Stimulated activated CD4-positive, alpha-beta T cell treated with anti-CD3 and anti-CD28 coated beads, TNF-alpha, amount 100 ng/mL, for 1 hour (primary cell): ENCODE measurements at regions not wholly inside any gene's neighbourhood (a gene's known extent, or its start where the extent isn't known, plus 50 kb on each side); places are given as distances from the start of the nearest gene placed in this dataset.
"Not testable (repeated sequence)": the region's sequence is repeated elsewhere in the genome, so short reads cannot be mapped to it uniquely, and the experiment has no call there.

Experiments used
- DNase-seq, 3 donors: peaks; one replicate each; pipeline ENCODE4 v3.0.0-alpha.2; 2020; ENCODE audit warnings: low read depth in 3 of 3, low spot score in 1 of 3

GRCh38 chr5:101783241-101784013 is 512.7 kb downstream of the SLCO4C1 start:
- no peak for DNase-seq

DNA sequence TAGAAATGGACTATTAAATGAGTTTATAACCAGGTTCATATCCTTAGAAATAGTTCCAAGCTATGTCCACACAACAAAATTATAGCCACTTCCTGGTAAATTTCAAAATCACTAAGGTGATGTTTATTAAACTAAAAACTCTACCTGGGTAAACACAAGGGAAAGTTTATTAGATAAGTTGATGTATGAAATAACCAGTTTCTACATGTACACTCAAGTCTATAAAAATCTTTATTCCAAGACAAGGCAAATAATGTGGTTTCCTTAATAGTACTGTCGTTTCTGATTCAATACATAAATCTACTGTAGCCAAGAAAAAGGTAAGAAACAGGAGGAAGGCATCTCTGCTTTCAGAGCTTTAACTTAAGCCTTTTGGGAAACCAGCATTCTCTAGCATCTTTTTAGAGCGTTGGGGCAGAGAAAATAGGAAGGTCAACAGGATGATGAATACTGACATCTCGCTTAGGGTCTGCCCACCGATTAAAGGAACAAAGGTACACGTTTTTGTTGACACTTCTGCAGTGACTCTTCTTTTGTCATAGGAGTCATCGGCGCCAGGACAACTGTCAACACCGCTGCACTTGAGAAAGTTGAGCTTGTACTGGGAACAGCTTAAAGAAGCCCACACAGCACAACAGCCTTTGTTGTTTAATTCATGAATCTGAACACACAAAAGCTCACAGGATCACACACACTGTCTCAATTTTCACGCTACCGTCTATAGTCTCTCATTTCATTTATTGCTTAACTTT is 513.6 kb downstream of the SLCO4C1 start:
- DNase-seq, result no peak

- no peak for DNase-seq
Observed at GRCh38 chr5:101751105-101751504, 545.0 kb downstream of the SLCO4C1 start.

DNA sequence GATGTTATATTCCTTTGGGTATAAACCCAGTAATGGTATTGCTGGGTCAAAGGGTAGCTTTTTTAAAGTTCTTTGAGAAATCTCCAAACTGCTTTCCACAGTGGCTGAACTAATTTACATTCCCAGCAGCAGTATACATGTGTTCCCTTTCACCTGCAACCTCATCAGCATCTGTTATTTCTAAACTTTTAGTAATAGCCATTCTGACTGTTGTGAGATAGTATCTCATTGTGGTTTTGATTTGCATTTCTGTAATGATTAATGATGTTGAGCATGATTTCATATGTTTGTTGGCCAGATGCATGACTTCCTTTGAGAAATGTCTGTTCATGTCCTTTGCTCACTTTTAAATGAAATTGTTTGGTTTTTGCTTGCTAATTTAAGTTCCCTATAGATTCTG is 553.1 kb downstream of the SLCO4C1 start:
- DNase-seq, result not testable (repeated sequence)

DNA sequence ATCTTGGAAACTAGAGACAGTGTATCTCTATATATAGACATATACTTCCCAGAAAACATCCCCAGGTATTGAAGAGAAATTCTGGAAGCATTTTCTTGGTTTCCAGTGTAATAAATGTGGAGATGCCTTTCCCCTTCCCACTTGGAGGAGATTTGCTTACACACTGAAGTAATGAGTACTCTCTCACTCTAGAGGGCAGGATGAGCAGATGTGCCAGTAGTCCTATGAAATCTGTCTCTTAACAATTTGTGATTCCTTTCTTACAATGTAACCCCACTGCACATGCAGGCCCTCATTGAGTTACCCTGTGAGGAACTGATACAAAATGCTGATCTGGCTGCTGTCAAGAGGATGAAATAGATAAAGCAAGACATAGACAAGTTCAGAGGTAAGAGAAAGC is 567.2 kb downstream of the SLCO4C1 start:
- DNase-seq, result no peak

DNA sequence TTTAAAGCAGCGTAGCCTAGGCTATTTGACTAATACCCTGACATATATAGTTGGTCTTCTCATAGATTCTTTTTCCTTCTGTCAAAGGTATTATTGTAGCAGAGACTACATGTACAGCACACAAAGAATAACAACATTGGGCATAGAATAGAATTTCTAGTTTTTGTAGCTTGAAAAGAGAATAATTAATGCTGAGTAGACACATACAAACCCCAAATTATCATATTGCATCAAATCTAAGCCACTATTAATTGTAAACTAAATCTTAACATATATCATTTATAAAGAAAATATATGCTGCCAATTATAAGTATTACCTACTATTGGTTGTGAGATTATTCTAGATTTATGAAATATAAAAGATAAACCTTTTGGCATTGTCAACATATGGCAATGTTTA is 574.5 kb downstream of the SLCO4C1 start:
- no peak for DNase-seq

DNA sequence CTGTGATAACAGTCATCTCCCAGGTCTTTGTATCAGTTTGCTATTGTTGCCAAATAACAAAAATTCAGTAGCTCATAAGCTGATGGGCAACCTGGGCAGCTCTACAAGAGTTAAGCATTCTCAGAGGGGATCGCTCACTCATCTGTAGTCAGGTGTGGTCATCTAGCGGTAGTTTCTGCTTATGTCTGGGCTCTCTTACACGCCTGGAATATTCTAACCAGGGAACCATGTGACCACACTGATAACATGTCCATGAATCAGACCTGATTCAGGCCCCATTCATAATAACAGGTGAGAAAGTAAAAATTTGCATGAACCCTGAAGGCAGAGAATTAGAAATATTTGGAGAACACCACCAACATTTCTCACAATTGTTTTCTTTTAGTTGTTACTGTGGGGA is 576.1 kb downstream of the SLCO4C1 start:
- no peak for DNase-seq

DNA sequence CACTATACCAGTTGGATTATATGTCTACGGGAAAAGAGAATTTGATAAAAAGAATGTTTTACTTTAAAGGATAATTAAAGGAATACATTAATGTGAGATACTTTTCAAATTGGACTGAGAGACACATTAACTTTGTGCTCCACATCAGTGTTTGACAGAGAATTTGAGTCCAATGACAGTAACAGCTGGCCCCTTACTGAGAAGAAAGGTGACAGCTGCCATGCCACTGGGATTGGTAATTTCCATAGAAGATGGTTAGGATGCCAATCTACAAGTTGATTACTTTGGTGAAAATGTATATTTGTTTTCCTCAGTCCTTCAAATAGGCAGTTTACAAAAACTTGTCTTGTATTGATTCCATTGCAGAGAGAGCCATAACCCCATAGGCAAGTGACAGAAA is 578.4 kb downstream of the SLCO4C1 start:
- no peak for DNase-seq

DNA sequence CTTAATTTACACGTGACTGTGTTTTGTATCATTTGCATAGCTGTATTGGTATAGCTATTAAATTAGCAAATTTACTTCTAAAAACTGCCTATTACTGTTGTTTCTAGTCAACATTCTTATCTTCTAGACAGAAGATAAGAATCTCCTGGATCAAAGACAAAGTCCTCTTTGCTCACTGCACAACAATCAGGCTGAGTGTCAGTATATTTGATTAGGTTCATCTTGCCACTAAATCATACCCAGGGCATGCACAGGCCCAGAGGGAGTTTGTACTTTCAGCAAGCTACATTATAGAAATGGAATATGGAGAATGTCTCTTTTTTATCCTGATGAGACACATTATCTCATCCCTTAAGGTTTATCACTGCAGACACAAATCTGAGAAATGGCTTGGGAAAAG is 579.1 kb downstream of the SLCO4C1 start:
- DNase-seq, result no peak

DNA sequence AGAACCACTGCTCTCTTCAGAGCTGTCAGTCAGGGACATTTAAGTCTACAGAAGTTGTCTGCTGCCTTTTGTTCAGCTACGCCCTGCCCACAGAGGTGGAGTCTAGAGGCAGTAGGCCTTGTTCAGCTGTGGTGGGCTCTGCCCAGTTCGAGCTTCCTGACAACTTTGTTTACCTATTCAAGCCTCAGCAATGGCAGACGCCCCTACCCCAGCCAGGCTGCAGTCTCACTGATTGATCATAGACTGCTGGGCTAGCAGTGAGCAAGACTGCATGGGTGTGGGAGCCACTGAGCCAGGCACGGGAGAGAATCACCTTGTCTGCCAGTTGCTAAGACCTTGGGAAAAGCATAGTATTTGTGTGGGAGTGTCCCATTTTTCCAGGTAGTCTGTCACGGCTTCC is 580.3 kb downstream of the SLCO4C1 start:
- DNase-seq, result not testable (repeated sequence)

DNA sequence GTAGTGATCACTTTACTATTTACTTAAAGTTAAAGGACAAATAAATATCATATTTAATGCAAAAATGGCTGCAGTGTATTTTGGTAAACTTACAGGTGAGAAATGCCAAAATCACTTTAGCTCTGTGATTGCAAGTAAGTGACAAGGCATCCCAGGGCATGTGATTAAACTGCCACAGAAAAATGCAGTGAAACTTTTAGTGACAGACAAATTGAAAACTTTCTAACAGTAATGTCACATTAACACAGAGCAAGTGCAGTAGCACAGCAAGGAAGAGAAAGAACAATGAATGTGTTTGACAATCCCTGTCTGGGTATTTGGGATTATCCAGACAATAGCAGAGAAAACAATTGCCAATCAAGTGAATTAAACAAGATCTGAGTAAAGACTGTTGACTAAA is 606.8 kb downstream of the SLCO4C1 start:
- no peak for DNase-seq

DNA sequence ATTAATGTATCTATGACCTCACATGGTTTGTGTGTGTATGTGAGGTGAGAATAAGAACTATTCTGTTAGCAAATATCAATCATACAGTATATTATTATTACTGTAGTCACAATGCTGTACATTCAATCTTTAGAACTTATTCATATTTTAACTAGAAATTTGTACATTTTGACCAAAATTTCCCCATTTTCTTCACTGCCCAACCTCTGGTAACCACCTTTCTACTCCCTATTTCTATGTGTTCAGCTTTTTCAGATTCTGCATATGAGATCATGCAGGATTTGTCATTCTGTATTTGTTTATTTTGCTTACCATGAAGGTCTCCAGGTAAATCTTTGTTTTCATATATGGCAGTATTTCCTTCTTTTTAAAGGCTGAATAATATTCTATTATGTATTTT is 607.9 kb downstream of the SLCO4C1 start:
- DNase-seq, result no peak

- no peak for DNase-seq
Observed at GRCh38 chr5:101687349-101687985, 608.6 kb downstream of the SLCO4C1 start.

DNA sequence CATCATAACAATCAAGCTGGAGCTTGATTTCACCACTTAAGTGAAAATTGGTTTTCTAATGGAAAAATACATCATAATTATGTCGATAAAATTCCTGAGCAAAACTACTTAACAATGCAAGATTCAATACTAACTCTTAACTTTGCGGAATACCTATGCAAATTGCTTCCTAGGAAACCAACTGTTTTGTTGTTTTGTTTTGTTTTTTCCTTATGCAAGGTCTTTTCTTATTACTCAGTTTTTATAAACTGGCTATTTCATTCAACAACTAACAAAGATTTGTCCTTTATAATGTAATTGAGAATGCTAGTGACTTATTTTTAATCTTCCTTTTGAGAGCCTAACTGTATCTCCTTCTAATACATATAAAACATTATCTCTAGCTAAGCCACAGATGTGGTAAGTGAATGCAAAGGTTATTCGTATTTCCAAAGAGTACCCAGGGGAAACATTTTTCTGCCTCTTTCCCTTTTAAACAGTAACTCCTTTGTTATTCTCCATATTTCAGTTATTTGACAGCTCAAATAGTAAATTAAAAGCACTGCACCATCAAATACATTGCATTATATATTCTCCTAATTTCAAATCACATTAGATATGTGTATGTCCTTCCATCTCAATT is 609.4 kb downstream of the SLCO4C1 start:
- DNase-seq, result no peak

DNA sequence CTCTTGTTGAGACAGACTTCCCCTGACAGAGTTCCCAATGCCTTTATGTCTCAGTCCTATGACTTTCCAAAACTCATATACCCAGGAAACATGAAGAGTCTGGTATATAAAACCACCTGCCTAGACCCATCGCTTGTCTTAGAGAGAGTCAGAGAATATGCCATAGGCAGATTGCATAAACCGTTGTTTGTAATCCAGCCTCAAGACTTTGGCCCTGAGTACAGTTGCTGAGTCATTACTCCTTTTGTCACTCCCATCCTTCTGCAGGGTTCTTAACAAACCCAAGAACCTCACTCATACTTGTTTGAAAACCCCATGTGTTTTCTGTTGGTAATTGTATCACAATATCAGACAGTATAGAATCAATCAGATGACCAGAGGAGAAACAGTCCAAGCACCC is 616.3 kb downstream of the SLCO4C1 start:
- DNase-seq, result no peak

GRCh38 chr5:101678481-101679193 is 617.4 kb downstream of the SLCO4C1 start:
- DNase-seq, result peak in 1 of 3 donors; percentile 6

GRCh38 chr5:101677961-101678360 is 618.1 kb downstream of the SLCO4C1 start:
- DNase-seq, result no peak

DNA sequence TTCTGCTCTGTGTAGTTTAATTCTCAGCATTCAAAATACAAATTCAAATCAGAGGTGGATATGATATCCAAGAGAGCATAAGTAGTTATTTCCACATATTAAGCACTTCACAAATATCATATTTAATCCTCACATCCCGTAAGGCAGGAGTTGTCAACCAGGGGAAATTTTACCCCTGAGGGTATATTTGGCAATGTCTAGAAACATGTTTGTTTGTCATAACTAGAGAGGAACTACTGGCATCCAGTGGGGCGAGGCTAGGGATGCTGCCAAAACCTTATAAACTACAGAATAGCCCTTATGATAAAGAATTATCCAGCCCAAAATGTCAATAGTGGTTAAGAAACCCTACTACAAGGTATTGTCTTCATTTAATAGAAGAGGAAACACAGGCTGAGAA is 619.4 kb downstream of the SLCO4C1 start:
- no peak for DNase-seq

DNA sequence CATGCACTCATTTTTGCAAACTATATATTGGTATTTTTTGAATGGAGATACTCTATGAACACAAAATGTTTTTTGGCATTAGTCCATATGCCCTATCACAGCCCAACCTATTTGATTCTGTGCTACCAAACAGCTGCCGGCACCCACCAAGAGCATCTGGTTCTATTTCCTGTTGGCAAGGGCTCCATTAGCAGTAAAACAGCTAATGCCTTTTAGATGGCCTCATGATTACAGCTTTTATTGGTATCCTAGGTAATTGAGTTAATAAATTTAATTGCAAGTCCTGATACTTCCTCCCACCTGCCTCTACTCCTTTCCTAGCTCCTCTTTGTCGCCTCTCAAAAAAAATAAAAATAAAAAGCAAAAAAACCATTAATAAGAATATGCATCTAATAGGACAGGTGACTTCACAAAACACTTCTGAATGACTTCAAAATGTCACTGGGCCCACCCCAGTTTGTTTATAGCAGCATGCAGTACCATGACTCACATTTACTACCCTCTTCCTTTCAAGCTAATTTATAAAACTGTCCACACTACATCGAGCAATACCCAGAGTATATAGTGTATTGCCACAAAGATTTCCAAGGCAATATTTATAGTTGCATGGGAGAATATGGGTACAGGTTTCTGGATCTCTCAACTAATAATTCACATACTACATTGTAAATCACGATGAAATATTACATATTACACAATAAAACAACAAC is 620.4 kb downstream of the SLCO4C1 start:
- DNase-seq, result no peak

- no peak for DNase-seq
Observed at GRCh38 chr5:101673120-101673519, 623.0 kb downstream of the SLCO4C1 start.
